Sigmoid colon (tissue), 4 donors: ENCODE measurements at regions not wholly inside any gene's neighbourhood (a gene's known extent, or its start where the extent isn't known, plus 50 kb on each side); places are given as distances from the start of the nearest gene placed in this dataset.

Experiments used
- POLR2A ChIP-seq, 2 donors: fragments of 450-650 bp; IDR thresholded peaks; one replicate each; pipeline ENCODE4 v1.6.1; 2016; ENCODE audit warnings: antibody characterized with exemption in 2 of 2, mild to moderate bottlenecking in 2 of 2, moderate library complexity in 2 of 2
- POLR2AphosphoS5 ChIP-seq, 4 donors: sonication (generic); formaldehyde crosslinking; IDR thresholded peaks; one replicate each; pipeline ENCODE4 v1.6.1; 2017; ENCODE audit warnings: antibody characterized with exemption in 4 of 4
- TF ChIP-seq, protein P1 (sequence below), 4 experiments: fragments of 450-650 bp in 3 of 4; fragments of 200-600 bp in 1 of 4; IDR thresholded peaks; one replicate each; pipeline ENCODE4 v1.5.1; 2016 to 2019; ENCODE audit warnings: antibody characterized with exemption in 4 of 4, mild to moderate bottlenecking in 3 of 4, moderate library complexity in 2 of 4

DNA sequence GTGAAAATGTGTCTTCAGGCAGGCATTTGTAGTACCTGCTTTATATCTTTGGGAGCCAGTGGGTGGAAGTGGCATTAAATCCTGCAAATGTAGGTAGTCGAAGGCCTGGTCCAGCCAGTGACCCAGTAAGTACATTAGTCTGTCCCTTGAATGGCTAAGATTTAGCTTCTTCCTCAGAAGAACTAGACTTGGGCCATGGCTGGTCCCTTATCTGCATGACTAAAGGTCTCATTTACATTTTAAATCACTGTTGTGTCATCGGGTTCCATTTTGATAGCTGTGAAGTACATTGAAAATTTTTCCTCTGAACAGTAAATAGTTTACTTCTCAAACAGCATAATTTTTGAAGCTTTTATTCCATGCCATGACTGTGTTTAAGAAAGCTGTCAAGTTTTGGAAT, 438.4 kb upstream of the KLHL29 start:
- no peak for TF ChIP-seq POLR2A (IDR thresholded peaks at IDR 0.05)
- TF ChIP-seq, protein P1, sequence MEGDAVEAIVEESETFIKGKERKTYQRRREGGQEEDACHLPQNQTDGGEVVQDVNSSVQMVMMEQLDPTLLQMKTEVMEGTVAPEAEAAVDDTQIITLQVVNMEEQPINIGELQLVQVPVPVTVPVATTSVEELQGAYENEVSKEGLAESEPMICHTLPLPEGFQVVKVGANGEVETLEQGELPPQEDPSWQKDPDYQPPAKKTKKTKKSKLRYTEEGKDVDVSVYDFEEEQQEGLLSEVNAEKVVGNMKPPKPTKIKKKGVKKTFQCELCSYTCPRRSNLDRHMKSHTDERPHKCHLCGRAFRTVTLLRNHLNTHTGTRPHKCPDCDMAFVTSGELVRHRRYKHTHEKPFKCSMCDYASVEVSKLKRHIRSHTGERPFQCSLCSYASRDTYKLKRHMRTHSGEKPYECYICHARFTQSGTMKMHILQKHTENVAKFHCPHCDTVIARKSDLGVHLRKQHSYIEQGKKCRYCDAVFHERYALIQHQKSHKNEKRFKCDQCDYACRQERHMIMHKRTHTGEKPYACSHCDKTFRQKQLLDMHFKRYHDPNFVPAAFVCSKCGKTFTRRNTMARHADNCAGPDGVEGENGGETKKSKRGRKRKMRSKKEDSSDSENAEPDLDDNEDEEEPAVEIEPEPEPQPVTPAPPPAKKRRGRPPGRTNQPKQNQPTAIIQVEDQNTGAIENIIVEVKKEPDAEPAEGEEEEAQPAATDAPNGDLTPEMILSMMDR (IDR thresholded peaks at IDR 0.05), result no peak
- TF ChIP-seq POLR2AphosphoS5 (IDR thresholded peaks at IDR 0.05), result no peak
